GM21526 (cell line): ENCODE measurements at regions not wholly inside any gene's neighbourhood (a gene's known extent, or its start where the extent isn't known, plus 50 kb on each side); places are given as distances from the start of the nearest gene placed in this dataset.
A peak's percentile ranks its signal among the peaks of the same experiment; 100 is the strongest.

Source experiments
- ATAC-seq: cut with Tn5 transposase; IDR thresholded peaks from one replicate; pipeline ENCODE4 v1.9.1; 2021; ENCODE audit warnings: moderate library complexity; ENCODE audit not compliant: unreplicated experiment, low FRiP score

DNA sequence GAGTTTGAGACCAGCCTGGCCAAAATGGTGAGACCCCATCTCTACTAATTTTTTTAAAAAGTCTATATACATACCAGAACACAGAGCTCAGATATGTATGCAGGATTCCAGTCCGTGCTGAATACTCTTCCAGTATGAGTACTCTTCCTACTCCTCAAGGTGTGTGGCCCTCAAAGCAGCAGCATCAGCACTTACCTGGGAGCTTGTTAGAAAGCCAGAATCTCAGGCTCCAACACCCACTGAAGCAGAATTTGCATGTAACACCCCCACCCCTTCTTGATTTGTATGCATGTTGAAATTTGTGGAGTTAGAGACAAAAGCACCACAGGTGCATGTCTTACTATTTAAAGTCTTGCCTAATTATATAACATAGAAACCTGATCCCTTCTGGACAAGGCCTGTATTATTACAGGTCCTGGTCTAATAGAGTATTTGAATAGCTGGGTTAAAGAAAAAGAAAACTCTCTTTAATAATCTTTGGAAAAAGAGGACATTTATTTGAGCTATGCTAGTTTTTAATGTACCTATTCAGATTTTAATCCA lies 50.3 kb upstream of the NFE2L2 start:
- no peak for ATAC-seq

DNA sequence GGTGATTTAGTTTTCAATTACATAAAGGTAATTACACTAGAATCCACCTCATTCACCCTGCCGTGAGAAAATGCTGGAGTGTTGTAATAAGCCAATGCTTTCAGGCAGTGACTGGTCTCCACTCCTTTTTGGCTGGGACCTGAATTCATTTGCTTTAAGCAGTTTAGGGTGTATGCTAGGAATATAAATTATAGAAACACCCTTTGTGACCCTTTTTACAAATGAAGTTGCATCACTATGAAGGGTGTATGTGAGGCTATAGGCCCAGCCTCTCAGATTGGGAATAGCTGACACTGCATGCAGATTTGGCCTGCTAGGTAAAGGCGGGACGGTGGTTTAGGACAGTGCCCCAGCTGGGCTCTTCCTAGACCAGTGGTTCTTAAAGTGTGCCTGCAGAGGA lies 50.8 kb upstream of the NFE2L2 start:
- ATAC-seq, result no peak

DNA sequence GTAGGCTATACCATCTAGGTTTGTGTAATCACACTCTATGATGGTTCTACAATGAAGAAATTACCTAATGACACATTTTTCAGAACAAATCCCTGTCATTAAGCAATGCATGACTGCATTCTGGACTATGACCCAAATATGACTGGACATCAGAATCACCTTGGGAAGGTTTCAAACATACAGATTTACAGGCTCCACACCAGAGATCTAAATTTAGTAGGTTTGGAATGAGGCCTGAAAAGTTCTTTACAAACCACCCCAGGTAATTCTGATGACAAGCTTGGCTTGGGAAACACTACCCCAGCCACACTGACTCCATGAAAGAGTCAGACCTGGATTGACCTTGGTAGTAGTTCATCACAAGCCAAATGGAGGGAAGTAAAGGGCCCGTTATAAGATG lies 52.2 kb upstream of the NFE2L2 start:
- ATAC-seq, result no peak

DNA sequence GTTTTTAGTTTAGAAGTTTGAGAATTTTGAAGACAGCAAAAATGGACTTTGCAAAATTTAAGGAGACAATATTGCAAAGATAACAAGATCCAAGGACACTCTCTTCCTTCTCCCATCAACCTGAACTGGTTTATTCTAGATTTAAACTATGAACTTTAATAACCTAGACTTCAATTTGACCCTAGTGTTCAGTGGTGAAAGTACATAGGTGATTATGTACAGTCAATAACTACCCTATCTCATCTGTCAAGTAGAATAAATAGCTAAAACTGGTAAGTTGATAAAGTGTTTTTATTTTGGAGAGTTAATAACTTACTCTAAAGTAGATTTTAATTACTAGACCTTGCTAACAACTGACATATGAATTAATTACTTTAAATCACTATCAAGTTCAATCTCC lies 52.9 kb upstream of the NFE2L2 start:
- no peak for ATAC-seq

DNA sequence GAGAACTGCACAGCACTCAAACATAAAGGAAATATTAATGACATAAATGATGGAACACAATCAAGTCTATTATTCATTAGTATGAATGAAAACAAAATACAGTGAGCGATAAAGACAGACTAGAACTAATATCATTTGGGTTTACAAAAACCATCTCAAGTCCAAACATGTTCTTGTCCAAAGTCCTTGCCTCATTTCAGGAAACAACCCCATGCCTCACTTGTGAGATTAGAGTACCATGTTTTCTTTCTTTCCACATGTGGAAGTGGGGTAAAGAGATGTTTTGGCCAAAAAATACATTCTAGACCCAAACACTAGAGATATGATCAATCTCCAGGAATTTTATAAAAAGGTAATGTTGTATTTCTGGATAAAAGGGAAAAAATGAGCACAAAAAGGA lies 53.3 kb upstream of the NFE2L2 start:
- no peak for ATAC-seq

DNA sequence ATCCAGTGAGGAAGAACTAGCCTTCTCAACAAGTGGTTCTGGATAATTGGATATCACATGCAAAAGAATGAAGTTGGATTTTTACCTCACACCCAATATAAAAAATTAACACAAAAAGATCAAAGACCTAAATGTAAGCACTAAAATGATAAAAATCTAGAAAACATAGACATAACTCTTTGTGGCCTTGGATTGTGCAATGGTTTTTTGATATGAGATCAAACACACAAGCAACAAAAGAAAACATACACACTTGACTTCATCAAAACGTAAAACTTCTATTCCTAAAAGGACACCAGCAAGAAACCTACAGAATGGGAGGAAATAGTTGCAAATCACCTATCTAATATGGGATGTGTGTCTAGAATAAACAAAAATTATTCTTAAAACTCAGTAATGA lies 54.1 kb upstream of the NFE2L2 start:
- no peak for ATAC-seq

DNA sequence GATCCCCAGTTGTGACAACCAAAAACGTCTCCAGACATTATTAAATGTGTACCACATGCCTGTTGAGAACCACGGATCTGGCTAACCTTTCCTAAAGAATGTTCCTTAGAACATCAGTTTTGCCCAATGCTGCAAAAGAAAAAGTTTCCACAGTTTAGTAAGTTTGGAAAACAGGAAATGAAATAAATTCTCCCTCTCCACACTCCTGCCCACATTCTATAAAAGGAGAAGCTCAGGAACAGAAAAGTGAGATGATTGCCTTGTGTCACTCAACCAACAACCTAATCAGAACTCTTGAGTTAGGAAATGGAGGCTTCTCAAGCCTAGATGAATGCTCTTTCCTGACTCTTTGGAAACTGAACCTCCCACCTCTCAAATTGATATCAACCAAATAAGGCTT lies 56.1 kb upstream of the NFE2L2 start:
- ATAC-seq, result no peak

DNA sequence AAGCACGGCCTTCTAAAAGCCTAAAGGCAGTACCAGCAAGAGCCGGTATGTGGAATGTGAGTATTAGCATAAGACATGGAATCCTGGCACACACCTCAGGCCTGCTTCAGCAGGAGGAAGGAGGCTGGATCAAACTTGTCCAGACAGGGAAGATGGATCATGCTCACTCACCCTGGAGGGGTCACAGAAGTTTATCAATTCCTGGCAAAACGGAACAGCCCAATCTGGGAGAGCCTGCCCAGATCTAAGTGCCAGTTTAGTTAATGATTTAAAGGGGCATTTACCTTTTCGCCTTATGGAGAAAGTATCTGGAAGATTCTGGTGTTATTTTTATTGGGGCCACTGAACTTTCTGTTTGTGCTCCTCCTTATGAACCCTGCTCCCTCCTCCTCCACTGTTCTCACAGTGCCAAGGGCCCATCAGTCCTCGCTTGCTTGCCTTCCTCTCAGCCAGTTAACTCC lies 58.3 kb upstream of the NFE2L2 start:
- no peak for ATAC-seq

DNA sequence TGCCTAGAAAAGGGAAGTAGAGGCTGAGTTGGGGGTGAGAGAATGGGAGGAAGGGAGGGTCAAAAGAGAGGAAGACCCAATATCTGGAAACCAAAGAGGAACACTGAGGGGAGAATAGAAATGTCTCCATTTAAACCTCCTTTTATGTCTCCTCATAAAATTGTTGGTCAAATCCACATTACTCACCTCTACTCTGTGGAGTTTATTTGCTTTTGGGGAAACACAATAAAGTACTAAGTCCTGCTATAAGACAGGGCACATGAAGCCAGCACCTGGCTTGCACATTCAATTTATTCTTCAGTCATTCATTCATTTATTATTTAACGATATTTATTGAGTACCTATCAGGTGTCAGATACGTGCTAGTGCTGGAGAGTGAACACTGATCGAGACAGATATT lies 60.3 kb upstream of the NFE2L2 start:
- ATAC-seq, result no peak

DNA sequence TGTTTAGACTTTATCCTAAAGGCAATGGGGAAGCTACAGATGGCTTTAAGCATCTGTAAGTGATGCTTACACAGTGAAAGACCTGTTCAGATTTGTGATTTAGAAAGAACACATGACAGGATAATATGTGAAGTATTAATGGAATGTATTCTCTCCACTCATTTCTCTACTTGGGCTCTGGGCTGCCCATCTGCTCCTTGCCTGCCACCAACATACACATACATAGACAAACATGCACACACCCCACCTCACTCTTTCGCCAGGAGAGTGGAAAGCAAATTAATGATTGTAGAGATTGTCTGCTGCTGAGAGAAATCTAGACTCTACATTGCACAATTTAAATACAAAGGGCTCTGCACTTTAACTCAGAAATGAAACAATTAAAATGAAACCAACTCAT lies 61.0 kb upstream of the NFE2L2 start:
- no peak for ATAC-seq

DNA sequence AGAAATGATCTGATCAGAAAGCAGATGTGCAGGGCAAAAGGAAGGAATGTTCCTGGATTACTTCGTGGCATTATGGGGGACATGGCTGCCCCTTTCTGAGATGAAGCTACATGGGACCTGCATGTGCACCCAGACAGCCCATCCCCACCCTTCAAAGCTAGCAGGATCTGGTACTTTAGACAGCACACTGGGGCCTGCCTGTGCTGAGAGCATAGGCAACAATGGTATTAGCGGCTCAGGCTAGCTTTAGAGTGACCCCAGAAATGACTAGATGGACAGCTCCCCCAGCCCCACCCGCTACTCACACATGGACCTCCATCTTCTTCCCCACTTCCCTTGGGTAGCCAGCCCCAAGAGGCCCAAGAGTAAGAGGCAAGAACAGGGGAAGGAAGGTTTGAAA lies 61.5 kb upstream of the NFE2L2 start:
- no peak for ATAC-seq

DNA sequence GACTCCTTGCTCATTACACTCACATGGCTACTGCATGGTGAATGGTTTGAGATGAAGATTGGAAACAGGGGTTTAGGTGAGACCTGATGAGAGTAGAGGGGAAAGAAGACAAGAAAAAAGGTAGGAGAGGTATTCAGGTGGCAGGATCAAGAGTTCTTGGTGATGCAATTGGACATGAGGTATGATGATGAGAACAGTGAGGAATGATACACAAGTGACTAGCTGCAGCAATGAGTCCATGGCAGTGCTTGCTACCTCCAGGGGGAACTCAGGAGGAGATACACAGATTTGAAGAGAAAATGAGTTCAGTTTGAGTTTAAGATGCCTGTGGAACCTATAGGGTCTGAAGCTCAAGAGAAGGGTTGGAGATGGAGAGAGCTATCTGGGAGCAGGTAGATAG lies 62.1 kb upstream of the NFE2L2 start:
- ATAC-seq, result no peak

DNA sequence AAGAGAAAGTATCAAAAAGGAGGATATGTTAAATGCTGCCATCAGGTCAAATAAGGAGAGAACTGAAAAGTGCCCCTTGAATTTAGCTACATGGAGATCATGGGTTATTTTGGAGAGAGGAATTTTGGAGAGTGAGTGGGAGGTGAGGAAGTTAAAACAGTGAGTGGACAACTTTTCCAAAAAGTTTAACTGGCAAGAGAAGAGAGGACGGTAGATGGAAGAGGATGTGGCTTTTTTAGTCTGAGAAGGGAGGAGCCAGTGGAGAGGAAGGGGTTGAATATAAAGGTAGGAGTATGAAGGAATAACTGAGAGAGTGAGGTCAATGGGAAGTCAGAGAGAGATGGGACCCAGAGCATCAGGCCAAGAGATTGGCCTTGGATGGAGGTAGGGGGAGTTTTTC lies 62.5 kb upstream of the NFE2L2 start:
- no peak for ATAC-seq

DNA sequence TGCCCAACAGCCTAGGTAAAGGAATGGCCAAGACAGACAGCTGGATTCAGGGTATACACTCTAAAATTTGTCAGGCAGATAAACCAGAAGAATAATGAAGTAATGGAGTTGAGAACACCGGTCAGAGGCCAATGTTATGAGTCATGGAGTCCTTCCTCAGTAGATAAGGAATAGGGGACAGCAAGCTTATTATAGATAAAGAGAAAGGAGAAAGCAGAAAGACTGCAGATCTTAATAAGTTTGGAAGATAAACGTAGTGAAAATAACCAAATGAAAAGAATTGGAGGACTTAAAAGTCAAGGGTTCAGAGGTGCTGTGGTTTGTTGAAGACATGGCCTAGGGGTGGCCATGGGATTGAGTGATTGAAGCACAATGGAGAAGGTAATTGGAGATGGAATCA lies 63.5 kb upstream of the NFE2L2 start:
- ATAC-seq, result no peak

DNA sequence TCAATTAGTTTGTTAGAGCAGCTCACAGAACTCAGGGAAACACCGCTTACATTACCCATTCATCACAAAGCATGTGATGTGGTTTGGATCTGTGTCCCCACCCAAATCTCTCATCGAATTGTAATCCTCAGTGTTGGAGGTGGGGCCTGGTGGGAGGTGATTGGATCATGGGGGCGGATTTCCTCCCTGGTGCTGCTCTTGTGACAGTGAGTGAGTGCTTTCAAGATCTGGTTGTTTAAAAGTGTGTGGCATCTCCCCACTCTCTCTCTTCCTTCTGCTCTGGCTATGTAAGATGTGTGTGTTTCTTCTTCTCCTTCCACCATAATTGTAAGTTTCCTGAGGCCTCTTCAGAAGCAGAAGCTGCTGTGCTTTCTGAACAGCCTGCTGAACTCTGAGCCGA lies 63.5 kb upstream of the AGPS start:
- no peak for ATAC-seq

DNA sequence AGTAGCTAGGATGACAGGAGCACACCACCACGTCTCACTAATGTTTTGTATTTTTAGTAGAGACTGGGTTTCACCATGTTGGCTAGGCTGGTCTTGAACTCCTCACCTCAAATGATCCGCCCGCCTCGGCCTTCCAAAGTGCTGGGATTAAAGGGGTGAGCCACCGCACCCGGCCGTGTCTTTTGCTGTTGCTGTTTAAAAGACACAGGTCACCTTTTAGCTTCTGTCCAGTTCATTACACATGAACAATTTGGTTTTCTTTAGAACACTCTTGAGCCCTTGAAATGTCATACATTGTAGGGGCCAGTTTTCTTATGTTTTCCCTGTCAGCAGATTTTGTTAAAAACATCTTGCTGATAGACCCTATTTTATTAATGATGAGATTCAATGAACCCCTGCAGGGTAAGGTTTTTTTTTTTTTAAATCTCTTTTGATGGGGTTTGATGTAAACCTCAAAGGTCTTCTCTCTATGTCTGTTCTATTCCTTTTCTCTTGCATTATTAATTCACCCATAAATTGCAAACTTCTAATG lies 61.0 kb upstream of the AGPS start:
- ATAC-seq, result no peak

DNA sequence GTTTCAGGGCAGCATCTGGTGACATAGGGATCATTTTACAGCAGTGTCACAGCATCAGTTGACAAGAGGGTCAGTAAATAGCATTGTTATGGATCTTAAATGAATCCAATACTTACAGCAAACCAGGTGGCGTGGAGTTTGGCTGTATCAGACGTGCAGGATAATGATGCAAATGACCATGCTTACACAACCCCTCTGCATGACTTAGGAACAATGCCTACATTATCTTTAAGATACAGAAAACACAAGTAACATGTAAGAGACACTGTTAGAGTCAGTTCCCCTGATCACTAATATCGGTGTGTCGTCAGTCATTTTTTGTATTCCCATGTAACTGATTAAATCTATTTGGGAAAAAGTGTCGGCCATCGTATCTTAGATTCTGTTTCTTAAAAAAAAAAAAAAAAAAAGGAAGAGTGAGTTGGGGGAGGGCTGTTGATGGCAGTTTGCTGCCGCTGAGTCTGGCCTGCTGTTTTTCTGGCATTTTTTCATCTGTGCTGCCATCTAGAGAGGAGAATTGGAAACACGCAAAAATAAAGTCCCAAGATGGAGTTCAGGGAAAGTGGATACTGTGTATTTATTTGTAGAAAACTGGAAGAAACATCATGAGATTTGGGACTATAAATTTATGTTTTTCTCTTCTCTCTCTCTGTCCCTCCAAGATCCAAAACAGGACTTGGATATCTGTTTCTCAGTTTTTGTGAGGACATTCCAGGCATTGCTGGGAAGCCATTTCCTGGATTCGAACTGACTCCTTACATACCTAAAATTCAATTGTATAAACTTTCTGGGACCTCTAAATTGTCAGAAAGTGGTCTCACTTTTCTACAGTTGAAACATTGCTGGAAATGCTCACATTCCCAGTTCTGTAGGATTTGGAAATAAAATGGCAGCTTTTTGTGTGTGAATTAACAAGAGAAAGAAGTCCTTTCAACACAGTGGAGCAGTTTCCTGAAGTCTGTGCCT lies 60.3 kb upstream of the AGPS start:
- peak; percentile 77 for ATAC-seq

DNA sequence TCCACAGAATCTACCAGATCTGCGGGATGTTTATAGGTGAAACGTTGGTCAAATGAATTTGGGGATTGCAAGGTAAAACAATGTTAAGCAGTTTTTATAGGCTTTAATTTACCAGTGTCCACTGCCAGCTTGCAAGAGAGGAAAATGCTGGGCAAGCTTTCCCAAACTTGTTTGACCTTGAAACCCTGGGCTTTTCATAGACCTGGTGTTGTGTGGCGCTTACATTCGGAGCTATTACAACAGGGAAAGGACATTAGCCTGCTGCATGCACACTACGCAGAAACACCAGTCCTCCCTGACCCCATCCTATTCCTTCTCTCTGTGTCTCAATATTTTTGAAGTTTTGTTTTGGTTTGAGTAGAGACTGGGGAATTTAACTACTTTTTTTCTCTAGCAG lies 59.6 kb upstream of the AGPS start:
- ATAC-seq, result no peak

DNA sequence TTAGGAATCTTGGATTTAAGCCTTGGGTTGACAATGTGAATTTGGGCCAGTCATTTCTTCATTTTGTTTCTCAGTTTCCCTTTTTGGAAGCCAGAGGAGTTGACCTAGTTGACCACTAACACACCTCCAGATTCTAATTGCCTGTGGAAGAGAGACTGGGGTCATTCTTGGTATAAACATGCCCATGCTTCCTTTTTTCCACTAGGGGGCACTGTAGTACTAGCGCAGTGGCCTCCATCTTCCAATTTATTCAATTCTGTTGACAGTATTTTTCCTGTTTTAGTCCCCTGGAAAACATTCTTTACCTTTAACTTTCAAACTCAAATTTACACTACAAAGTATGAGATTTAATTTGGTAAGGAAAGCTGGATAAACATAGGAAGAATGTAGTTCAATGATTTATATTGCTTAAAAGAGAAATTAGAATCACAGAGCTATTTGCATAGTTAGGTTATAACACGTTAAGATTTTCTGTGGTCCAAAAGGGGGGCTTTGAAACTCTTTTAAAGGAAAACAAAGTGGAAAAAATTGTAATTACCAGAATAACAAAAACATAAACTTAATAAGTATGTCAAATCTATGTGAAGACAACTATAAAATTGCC lies 57.5 kb upstream of the AGPS start:
- ATAC-seq, result peak; percentile 63

DNA sequence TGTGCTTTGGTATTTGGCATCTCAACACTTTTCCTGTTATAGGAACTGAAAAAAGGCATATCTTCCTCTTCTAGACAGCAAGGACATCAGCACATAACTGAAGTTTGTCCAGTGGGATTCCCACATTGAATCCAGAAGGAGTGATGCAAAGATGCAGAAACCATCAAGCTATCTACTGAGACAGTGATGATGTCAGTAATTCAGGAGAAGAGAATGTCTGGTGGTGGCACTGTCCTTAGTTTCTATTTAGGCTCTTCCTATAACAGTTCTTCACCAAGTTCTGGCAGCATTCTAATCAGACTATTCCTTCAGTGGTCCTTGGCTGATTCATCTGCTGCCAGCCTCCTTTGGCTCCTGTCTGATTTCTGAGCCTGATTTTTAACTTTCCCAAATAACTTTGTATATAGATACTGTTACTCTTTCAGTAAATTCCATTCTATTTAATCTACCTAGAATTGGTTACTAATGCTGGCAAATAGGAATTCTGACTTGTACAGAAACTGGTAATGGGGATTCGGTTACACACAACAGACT lies 56.6 kb upstream of the AGPS start:
- no peak for ATAC-seq

DNA sequence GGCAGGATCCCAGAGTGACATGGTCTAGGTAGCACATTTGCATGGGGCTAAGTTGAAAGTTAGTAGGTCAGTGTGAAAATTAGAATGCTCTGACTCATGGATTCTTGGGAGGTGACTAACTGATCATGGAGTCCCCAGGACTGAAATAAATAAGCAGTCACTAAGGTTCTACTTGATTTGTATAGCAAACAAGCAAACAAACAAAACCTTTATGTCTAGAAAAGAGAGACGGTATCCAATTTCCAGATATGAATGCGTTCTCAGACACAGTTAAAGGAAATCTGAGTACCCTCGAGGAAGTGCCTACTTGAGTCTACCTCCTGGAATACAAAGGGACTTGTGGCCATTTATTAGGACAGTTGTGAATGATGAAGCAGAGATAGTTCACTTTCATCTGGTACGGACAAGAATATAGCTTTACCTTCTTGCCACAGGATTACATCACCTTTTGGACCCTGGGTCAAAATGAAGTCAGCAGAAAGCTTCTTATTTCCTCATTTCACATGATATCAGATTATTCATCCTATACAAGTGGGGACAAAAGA lies 54.3 kb upstream of the AGPS start:
- ATAC-seq, result no peak
